PFSK-1 (cell line): ENCODE measurements at regions not wholly inside any gene's neighbourhood (a gene's known extent, or its start where the extent isn't known, plus 50 kb on each side); places are given as distances from the start of the nearest gene placed in this dataset.

ENCODE experiments used
- POLR2AphosphoS5 ChIP-seq: IDR thresholded peaks from 2 replicates; pipeline ENCODE4 v1.6.1; 2012; ENCODE audit warnings: low read depth, mild to moderate bottlenecking, control low read depth, low read length, moderate library complexity
- REST ChIP-seq, 2 experiments: IDR thresholded peaks; 2 replicates each; pipeline versions ENCODE4 v1.6.1 to v1.8.0; 2011 to 2012; ENCODE audit warnings: low read depth in 2 of 2, low read length in 2 of 2, control low read depth in 1 of 2, inconsistent platforms in 1 of 2, mild to moderate bottlenecking in 1 of 2, moderate library complexity in 1 of 2; ENCODE audit not compliant: insufficient read depth in 1 of 2
- SIN3A ChIP-seq: IDR thresholded peaks from 2 replicates; pipeline ENCODE4 v1.6.1; 2012; ENCODE audit warnings: mild to moderate bottlenecking, low read length, moderate library complexity, borderline replicate concordance; ENCODE audit not compliant: insufficient read depth
- TAF1 ChIP-seq: IDR thresholded peaks from 2 replicates; pipeline ENCODE4 v1.6.1; 2012; ENCODE audit warnings: low read length, control low read depth, borderline replicate concordance; ENCODE audit not compliant: insufficient read depth

- TF ChIP-seq REST (IDR thresholded peaks at IDR 0.05; ENCODE audit: insufficient read depth in 1 of 2, low read depth in 2 of 2, low read length in 2 of 2) = no peak
- TF ChIP-seq TAF1 = no peak
- TF ChIP-seq POLR2AphosphoS5 = no peak
- no peak for TF ChIP-seq SIN3A
Measured at GRCh38 chr15:62841269-62841628, 201.3 kb upstream of the TPM1 start.
